ENCODE measurements at regions not wholly inside any gene's neighbourhood (a gene's known extent, or its start where the extent isn't known, plus 50 kb on each side); places are given as distances from the start of the nearest gene placed in this dataset.

GRCh38 chr2:236667526-236667925 is 97.9 kb downstream of the ACKR3 start:
- DNase-seq = no peak
- no peaks in the 10 kb centered on the region for H3K36me3 Mint-ChIP-seq (ENCODE audit: low read depth)
- H3K27me3 Mint-ChIP-seq (ENCODE audit: low read depth) = no peaks in the 10 kb centered on the region
- no peak overlapping the region for H3K27ac Mint-ChIP-seq
- H3K4me1 Mint-ChIP-seq (ENCODE audit: low read depth) = no peaks in the 10 kb centered on the region
- ATAC-seq = no peak
- H3K4me3 Mint-ChIP-seq = no peak overlapping the region
- ChIA-PET POLR2A (no interaction called here), CTCF (no interaction called here)
- H3K9me3 Mint-ChIP-seq (ENCODE audit: insufficient read depth) = no peaks in the 10 kb centered on the region

- Mint-ChIP-seq H3K27ac (no peak overlapping the region), H3K27me3 (ENCODE audit: low read depth) (peaks cover 4% of the 10 kb centered on the region), H3K4me1 (ENCODE audit: low read depth) (no peaks in the 10 kb centered on the region), H3K4me3 (no peak overlapping the region), H3K9me3 (ENCODE audit: insufficient read depth) (no peaks in the 10 kb centered on the region), H3K36me3 (ENCODE audit: low read depth) (no peaks in the 10 kb centered on the region)
- no peak for ATAC-seq
- ChIA-PET CTCF (no interaction called here), POLR2A (no interaction called here)
- DNase-seq = no peak
Measured at GRCh38 chr2:236668531-236668969, 98.9 kb downstream of the ACKR3 start.

- ChIA-PET CTCF (no interaction called here), POLR2A (no interaction called here)
- H3K4me3 Mint-ChIP-seq = no peak overlapping the region
- no peak for DNase-seq
- H3K27me3 Mint-ChIP-seq (ENCODE audit: low read depth) = peaks cover 4% of the 10 kb centered on the region
- H3K4me1 Mint-ChIP-seq (ENCODE audit: low read depth) = no peaks in the 10 kb centered on the region
- no peaks in the 10 kb centered on the region for H3K36me3 Mint-ChIP-seq (ENCODE audit: low read depth)
- no peaks in the 10 kb centered on the region for H3K9me3 Mint-ChIP-seq (ENCODE audit: insufficient read depth)
- ATAC-seq = no peak
- H3K27ac Mint-ChIP-seq = no peak overlapping the region
Measured at GRCh38 chr2:236670235-236670620, 100.6 kb downstream of the ACKR3 start.

- Mint-ChIP-seq H3K9me3 (ENCODE audit: insufficient read depth) (no peaks in the 10 kb centered on the region), H3K27me3 (ENCODE audit: low read depth) (peaks cover 15% of the 10 kb centered on the region), H3K36me3 (ENCODE audit: low read depth) (no peaks in the 10 kb centered on the region), H3K27ac (no peak overlapping the region), H3K4me1 (ENCODE audit: low read depth) (no peaks in the 10 kb centered on the region), H3K4me3 (no peak overlapping the region)
- ChIA-PET POLR2A (no interaction called here), CTCF (no interaction called here)
- DNase-seq (no peak), ATAC-seq (no peak)
Measured at GRCh38 chr2:236671896-236672562, 102.4 kb downstream of the ACKR3 start.

GRCh38 chr2:236672606-236673005 is 103.0 kb downstream of the ACKR3 start:
- Mint-ChIP-seq H3K27me3 (ENCODE audit: low read depth) (peaks cover 19% of the 10 kb centered on the region), H3K27ac (no peak overlapping the region), H3K4me3 (no peak overlapping the region), H3K9me3 (ENCODE audit: insufficient read depth) (no peaks in the 10 kb centered on the region), H3K36me3 (ENCODE audit: low read depth) (no peaks in the 10 kb centered on the region), H3K4me1 (ENCODE audit: low read depth) (no peaks in the 10 kb centered on the region)
- POLR2A ChIA-PET = no interaction called here
- CTCF ChIA-PET = no interaction called here
- no peak for DNase-seq
- ATAC-seq = no peak

- DNase-seq (no peak), ATAC-seq (no peak)
- POLR2A ChIA-PET = no interaction called here
- CTCF ChIA-PET = no interaction called here
- no peaks in the 10 kb centered on the region for H3K4me1 Mint-ChIP-seq (ENCODE audit: low read depth)
- H3K4me3 Mint-ChIP-seq = no peak overlapping the region
- H3K27ac Mint-ChIP-seq = no peak overlapping the region
- no peaks in the 10 kb centered on the region for H3K36me3 Mint-ChIP-seq (ENCODE audit: low read depth)
- H3K9me3 Mint-ChIP-seq (ENCODE audit: insufficient read depth) = no peaks in the 10 kb centered on the region
- peaks cover 19% of the 10 kb centered on the region for H3K27me3 Mint-ChIP-seq (ENCODE audit: low read depth)
Measured at GRCh38 chr2:236673126-236673822, 103.6 kb downstream of the ACKR3 start.

GRCh38 chr2:236673823-236674185 is 104.2 kb downstream of the ACKR3 start:
- peaks cover 19% of the 10 kb centered on the region for H3K27me3 Mint-ChIP-seq (ENCODE audit: low read depth)
- H3K36me3 Mint-ChIP-seq (ENCODE audit: low read depth) = no peaks in the 10 kb centered on the region
- no peak for ATAC-seq
- POLR2A ChIA-PET = no interaction called here
- no peak for DNase-seq
- no peaks in the 10 kb centered on the region for H3K9me3 Mint-ChIP-seq (ENCODE audit: insufficient read depth)
- H3K4me1 Mint-ChIP-seq (ENCODE audit: low read depth) = no peaks in the 10 kb centered on the region
- CTCF ChIA-PET = no interaction called here
- no peak overlapping the region for H3K27ac Mint-ChIP-seq
- no peak overlapping the region for H3K4me3 Mint-ChIP-seq

- peaks cover 21% of the 10 kb centered on the region for H3K27me3 Mint-ChIP-seq (ENCODE audit: low read depth)
- no peak overlapping the region for H3K27ac Mint-ChIP-seq
- ChIA-PET CTCF (no interaction called here), POLR2A (no interaction called here)
- no peaks in the 10 kb centered on the region for H3K36me3 Mint-ChIP-seq (ENCODE audit: low read depth)
- H3K4me3 Mint-ChIP-seq = no peak overlapping the region
- H3K4me1 Mint-ChIP-seq (ENCODE audit: low read depth) = no peaks in the 10 kb centered on the region
- H3K9me3 Mint-ChIP-seq (ENCODE audit: insufficient read depth) = no peaks in the 10 kb centered on the region
- ATAC-seq (no peak), DNase-seq (no peak)
Measured at GRCh38 chr2:236674238-236674637, 104.6 kb downstream of the ACKR3 start.

- POLR2A ChIA-PET = no interaction called here
- Mint-ChIP-seq H3K4me1 (ENCODE audit: low read depth) (no peaks in the 10 kb centered on the region), H3K36me3 (ENCODE audit: low read depth) (no peaks in the 10 kb centered on the region), H3K27me3 (ENCODE audit: low read depth) (peaks cover 21% of the 10 kb centered on the region), H3K9me3 (ENCODE audit: insufficient read depth) (no peaks in the 10 kb centered on the region), H3K27ac (no peak overlapping the region), H3K4me3 (no peak overlapping the region)
- CTCF ChIA-PET = no interaction called here
- no peak for ATAC-seq
- no peak for DNase-seq
Measured at GRCh38 chr2:236674646-236675045, 105.0 kb downstream of the ACKR3 start.

GRCh38 chr2:236675051-236675450 is 105.4 kb downstream of the ACKR3 start:
- H3K27ac Mint-ChIP-seq = no peak overlapping the region
- H3K36me3 Mint-ChIP-seq (ENCODE audit: low read depth) = no peaks in the 10 kb centered on the region
- POLR2A ChIA-PET = no interaction called here
- CTCF ChIA-PET = no interaction called here
- no peaks in the 10 kb centered on the region for H3K9me3 Mint-ChIP-seq (ENCODE audit: insufficient read depth)
- no peaks in the 10 kb centered on the region for H3K4me1 Mint-ChIP-seq (ENCODE audit: low read depth)
- H3K27me3 Mint-ChIP-seq (ENCODE audit: low read depth) = peaks cover 21% of the 10 kb centered on the region
- no peak for ATAC-seq
- H3K4me3 Mint-ChIP-seq = no peak overlapping the region
- no peak for DNase-seq

- POLR2A ChIA-PET = no interaction called here
- no peaks in the 10 kb centered on the region for H3K4me1 Mint-ChIP-seq (ENCODE audit: low read depth)
- no peak overlapping the region for H3K4me3 Mint-ChIP-seq
- H3K9me3 Mint-ChIP-seq (ENCODE audit: insufficient read depth) = no peaks in the 10 kb centered on the region
- CTCF ChIA-PET = no interaction called here
- no peak overlapping the region for H3K27ac Mint-ChIP-seq
- H3K36me3 Mint-ChIP-seq (ENCODE audit: low read depth) = no peaks in the 10 kb centered on the region
- H3K27me3 Mint-ChIP-seq (ENCODE audit: low read depth) = peaks cover 21% of the 10 kb centered on the region
- DNase-seq = no peak
- ATAC-seq = no peak
Measured at GRCh38 chr2:236675526-236675925, 105.9 kb downstream of the ACKR3 start.

- ATAC-seq (no peak), DNase-seq (no peak)
- H3K4me3 Mint-ChIP-seq = no peak overlapping the region
- peaks cover 24% of the 10 kb centered on the region for H3K27me3 Mint-ChIP-seq (ENCODE audit: low read depth)
- ChIA-PET CTCF (no interaction called here), POLR2A (no interaction called here)
- H3K27ac Mint-ChIP-seq = no peak overlapping the region
- no peaks in the 10 kb centered on the region for H3K4me1 Mint-ChIP-seq (ENCODE audit: low read depth)
- no peaks in the 10 kb centered on the region for H3K9me3 Mint-ChIP-seq (ENCODE audit: insufficient read depth)
- no peaks in the 10 kb centered on the region for H3K36me3 Mint-ChIP-seq (ENCODE audit: low read depth)
Measured at GRCh38 chr2:236676136-236676873, 106.7 kb downstream of the ACKR3 start.

Data from activated CD8-positive, alpha-beta T cell treated with anti-CD3 and anti-CD28 coated beads, Interleukin-2, amount 10 ng/mL, durations not matched to agents 7 days and 5 days (primary cell).